NCI-H146 treated with DMSO at 0.1 percent for 48 hours (cell line): ENCODE measurements at regions not wholly inside any gene's neighbourhood (a gene's known extent, or its start where the extent isn't known, plus 50 kb on each side); places are given as distances from the start of the nearest gene placed in this dataset.
"Not testable (repeated sequence)": the region's sequence is repeated elsewhere in the genome, so short reads cannot be mapped to it uniquely, and the experiment has no call there.

ENCODE experiments used
- DNase-seq: peaks from one replicate; lab custom pipeline; 2025; ENCODE audit not compliant: unreplicated experiment; lab: John Stamatoyannopoulos, UW

GRCh38 chr12:127771546-127771945 lies 495.4 kb upstream of the TMEM132C start:
- no peak for DNase-seq

GRCh38 chr12:127773520-127773919 lies 493.4 kb upstream of the TMEM132C start:
- DNase-seq: no peak

- DNase-seq: no peak
Observed at GRCh38 chr12:127774828-127775227, 492.1 kb upstream of the TMEM132C start.

GRCh38 chr12:127779301-127780045 lies 487.5 kb upstream of the TMEM132C start:
- no peak for DNase-seq

- DNase-seq: no peak
Observed at GRCh38 chr12:127780881-127781280, 486.1 kb upstream of the TMEM132C start.

- no peak for DNase-seq
Observed at GRCh38 chr12:127781336-127781735, 485.6 kb upstream of the TMEM132C start.

- DNase-seq: no peak
Observed at GRCh38 chr12:127785540-127785939, 481.4 kb upstream of the TMEM132C start.

GRCh38 chr12:127785986-127786590 lies 480.9 kb upstream of the TMEM132C start:
- DNase-seq: no peak

GRCh38 chr12:127787544-127787943 lies 479.4 kb upstream of the TMEM132C start:
- DNase-seq: no peak

- DNase-seq: no peak
Observed at GRCh38 chr12:127790376-127790775, 476.6 kb upstream of the TMEM132C start.

GRCh38 chr12:127791217-127791616 lies 475.8 kb upstream of the TMEM132C start:
- no peak for DNase-seq

- no peak for DNase-seq
Observed at GRCh38 chr12:127797918-127798317, 469.1 kb upstream of the TMEM132C start.

- no peak for DNase-seq
Observed at GRCh38 chr12:127802271-127802670, 464.7 kb upstream of the TMEM132C start.

GRCh38 chr12:127803545-127803944 lies 463.4 kb upstream of the TMEM132C start:
- no peak for DNase-seq

GRCh38 chr12:127809275-127809674 lies 457.7 kb upstream of the TMEM132C start:
- no peak for DNase-seq

GRCh38 chr12:127810041-127810440 lies 456.9 kb upstream of the TMEM132C start:
- DNase-seq: no peak

GRCh38 chr12:127810459-127810858 lies 456.5 kb upstream of the TMEM132C start:
- DNase-seq: not testable (repeated sequence)

GRCh38 chr12:127811988-127812387 lies 455.0 kb upstream of the TMEM132C start:
- no peak for DNase-seq

GRCh38 chr12:127813147-127813546 lies 453.8 kb upstream of the TMEM132C start:
- no peak for DNase-seq

GRCh38 chr12:127819056-127819455 lies 447.9 kb upstream of the TMEM132C start:
- DNase-seq: no peak

GRCh38 chr12:127820271-127820670 lies 446.7 kb upstream of the TMEM132C start:
- DNase-seq: no peak

- DNase-seq: no peak
Observed at GRCh38 chr12:127820846-127821245, 446.1 kb upstream of the TMEM132C start.
